ENCODE measurements at regions not wholly inside any gene's neighbourhood (a gene's known extent, or its start where the extent isn't known, plus 50 kb on each side); places are given as distances from the start of the nearest gene placed in this dataset.

GRCh38 chr4:17045866-17046265, 147.4 kb upstream of the LDB2 start:
- TF ChIP-seq CTCF (IDR thresholded peaks at IDR 0.05) (no peak), EP300 (IDR thresholded peaks at IDR 0.05; ENCODE audit: low read depth) (no peak), POLR2A (IDR thresholded peaks at IDR 0.05) (no peak)
